Tongue (tissue), 1 donor: ENCODE measurements at regions not wholly inside any gene's neighbourhood (a gene's known extent, or its start where the extent isn't known, plus 50 kb on each side); places are given as distances from the start of the nearest gene placed in this dataset.
A peak's percentile ranks its signal among the peaks of the same experiment; 100 is the strongest.
"Not testable (repeated sequence)": the region's sequence is repeated elsewhere in the genome, so short reads cannot be mapped to it uniquely, and the experiment has no call there.

Source experiments
- DNase-seq: peaks from one replicate; pipeline ENCODE4 v3.0.0-alpha.2; 2015

- no peak for DNase-seq
These were observed 228.6 kb downstream of the ZNF621 start for GRCh38 chr3:40753291-40753770.

- no peak for DNase-seq
These were observed 229.2 kb downstream of the ZNF621 start for GRCh38 chr3:40753951-40754350.

- DNase-seq = no peak
These were observed 230.2 kb downstream of the ZNF621 start for GRCh38 chr3:40754994-40755393.

GRCh38 chr3:40756500-40756899 lies 231.7 kb downstream of the ZNF621 start:
- DNase-seq = no peak

- not testable (repeated sequence) for DNase-seq
These were observed 238.0 kb downstream of the ZNF621 start for GRCh38 chr3:40762771-40763170.

- no peak for DNase-seq
These were observed 239.0 kb downstream of the ZNF621 start for GRCh38 chr3:40763807-40764206.

GRCh38 chr3:40764747-40765146 lies 240.0 kb downstream of the ZNF621 start:
- DNase-seq = no peak

GRCh38 chr3:40765884-40766283 lies 241.1 kb downstream of the ZNF621 start:
- peak; percentile 93 for DNase-seq

- no peak for DNase-seq
These were observed 241.6 kb downstream of the ZNF621 start for GRCh38 chr3:40766396-40766795.

- no peak for DNase-seq
These were observed 243.3 kb downstream of the ZNF621 start for GRCh38 chr3:40768046-40768445.

GRCh38 chr3:40768536-40768935 lies 243.8 kb downstream of the ZNF621 start:
- DNase-seq = no peak

- no peak for DNase-seq
These were observed 245.3 kb downstream of the ZNF621 start for GRCh38 chr3:40770061-40770460.

GRCh38 chr3:40771112-40771511 lies 246.4 kb downstream of the ZNF621 start:
- peak; percentile 68 for DNase-seq

- no peak for DNase-seq
These were observed 254.3 kb downstream of the ZNF621 start for GRCh38 chr3:40779039-40779438.

GRCh38 chr3:40780291-40780924 lies 255.6 kb downstream of the ZNF621 start:
- no peak for DNase-seq

- peak; percentile 96 for DNase-seq
These were observed 256.2 kb downstream of the ZNF621 start for GRCh38 chr3:40780925-40781406.

- no peak for DNase-seq
These were observed 257.5 kb downstream of the ZNF621 start for GRCh38 chr3:40782111-40782721.

- DNase-seq = no peak
These were observed 266.0 kb downstream of the ZNF621 start for GRCh38 chr3:40790746-40791145.

GRCh38 chr3:40793730-40794129 lies 269.0 kb downstream of the ZNF621 start:
- no peak for DNase-seq

GRCh38 chr3:40800343-40800742 lies 275.6 kb downstream of the ZNF621 start:
- no peak for DNase-seq

- no peak for DNase-seq
These were observed 276.6 kb downstream of the ZNF621 start for GRCh38 chr3:40801284-40801741.

GRCh38 chr3:40803311-40803710 lies 278.6 kb downstream of the ZNF621 start:
- DNase-seq = no peak

GRCh38 chr3:40805456-40805855 lies 280.7 kb downstream of the ZNF621 start:
- DNase-seq = no peak

GRCh38 chr3:40810813-40811212 lies 286.1 kb downstream of the ZNF621 start:
- no peak for DNase-seq
